ENCODE measurements at regions not wholly inside any gene's neighbourhood (a gene's known extent, or its start where the extent isn't known, plus 50 kb on each side); places are given as distances from the start of the nearest gene placed in this dataset.
A peak's percentile ranks its signal among the peaks of the same experiment; 100 is the strongest.

DNA sequence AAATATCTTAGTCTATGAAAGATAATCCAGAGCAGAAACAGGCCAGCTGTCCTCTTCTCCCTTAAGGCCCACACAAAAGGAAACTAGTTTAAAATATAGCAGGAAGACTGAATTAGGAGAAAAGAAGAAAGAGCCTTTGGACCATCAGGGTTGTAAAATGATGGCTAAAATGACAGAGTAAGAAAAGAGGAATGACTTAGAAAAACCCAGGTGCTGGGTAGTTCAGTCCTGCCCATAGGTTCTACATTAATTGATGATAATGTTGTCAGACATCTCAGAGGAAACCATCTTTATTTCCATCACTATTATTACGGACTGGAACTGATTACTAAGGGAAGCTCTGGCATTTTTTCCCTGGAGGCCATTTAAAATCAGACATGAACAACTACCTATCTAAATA, 142.8 kb upstream of the STT3B start:
- H3K4me3 ChIP-seq (ENCODE audit: low read depth, low read length) = no peak overlapping the region
- no peak for TF ChIP-seq CTCF (IDR thresholded peaks at IDR 0.05; ENCODE audit: insufficient read depth, low read length, severe bottlenecking)
- FAIRE-seq = no peak

GRCh38 chr3:31390466-31390865, 142.3 kb upstream of the STT3B start:
- DNase-seq (ENCODE audit: low read depth) = no peak
- no peaks in the 10 kb centered on the region for H3K27me3 ChIP-seq (ENCODE audit: control insufficient read depth, insufficient read depth, low read length)
- H3K36me3 ChIP-seq (ENCODE audit: control insufficient read depth, insufficient read depth, low read length) = no peaks in the 10 kb centered on the region
- no peak for TF ChIP-seq CTCF (IDR thresholded peaks at IDR 0.05; ENCODE audit: insufficient read depth, low read length, severe bottlenecking)
- H3K4me3 ChIP-seq (ENCODE audit: low read depth, low read length) = no peak overlapping the region
- no peak for FAIRE-seq

More for the DNA sequence above, 142.8 kb upstream of the STT3B start:
- no peak for DNase-seq (ENCODE audit: low read depth)
- H3K36me3 ChIP-seq (ENCODE audit: control insufficient read depth, insufficient read depth, low read length) = no peaks in the 10 kb centered on the region
- no peaks in the 10 kb centered on the region for H3K27me3 ChIP-seq (ENCODE audit: control insufficient read depth, insufficient read depth, low read length)

DNA sequence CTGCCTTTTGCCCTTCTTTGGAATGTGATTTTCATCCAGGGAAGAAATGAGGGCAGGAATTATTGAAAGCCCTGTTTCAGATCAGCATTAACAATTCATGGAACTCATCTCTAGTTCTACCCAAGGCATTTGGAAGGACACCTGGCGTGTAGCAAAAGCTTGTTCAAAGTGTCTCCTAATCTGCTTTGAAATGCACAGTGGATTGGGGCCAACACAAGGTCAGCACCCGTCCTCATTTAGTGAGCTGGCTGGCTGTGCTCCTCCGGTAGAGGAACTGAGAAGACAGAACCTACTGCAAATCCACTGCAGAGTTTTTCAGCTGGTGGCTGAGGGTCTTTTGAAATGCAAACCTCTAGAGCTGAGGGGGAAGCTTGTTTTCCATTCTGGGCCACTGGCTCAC, 141.6 kb upstream of the STT3B start:
- Histone ChIP-seq H3K36me3 (ENCODE audit: control insufficient read depth, insufficient read depth, low read length) (no peaks in the 10 kb centered on the region), H3K4me3 (ENCODE audit: low read depth, low read length) (no peak overlapping the region), H3K27me3 (ENCODE audit: control insufficient read depth, insufficient read depth, low read length) (no peaks in the 10 kb centered on the region)
- FAIRE-seq = peak; percentile 75
- TF ChIP-seq CTCF (IDR thresholded peaks at IDR 0.05; ENCODE audit: insufficient read depth, low read length, severe bottlenecking) = no peak
- no peak for DNase-seq (ENCODE audit: low read depth)

GRCh38 chr3:31392568-31392967, 140.2 kb upstream of the STT3B start:
- Histone ChIP-seq H3K4me3 (ENCODE audit: low read depth, low read length) (no peak overlapping the region), H3K27me3 (ENCODE audit: control insufficient read depth, insufficient read depth, low read length) (no peaks in the 10 kb centered on the region), H3K36me3 (ENCODE audit: control insufficient read depth, insufficient read depth, low read length) (no peaks in the 10 kb centered on the region)
- no peak for DNase-seq (ENCODE audit: low read depth)
- no peak for TF ChIP-seq CTCF (IDR thresholded peaks at IDR 0.05; ENCODE audit: insufficient read depth, low read length, severe bottlenecking)
- FAIRE-seq = no peak

DNA sequence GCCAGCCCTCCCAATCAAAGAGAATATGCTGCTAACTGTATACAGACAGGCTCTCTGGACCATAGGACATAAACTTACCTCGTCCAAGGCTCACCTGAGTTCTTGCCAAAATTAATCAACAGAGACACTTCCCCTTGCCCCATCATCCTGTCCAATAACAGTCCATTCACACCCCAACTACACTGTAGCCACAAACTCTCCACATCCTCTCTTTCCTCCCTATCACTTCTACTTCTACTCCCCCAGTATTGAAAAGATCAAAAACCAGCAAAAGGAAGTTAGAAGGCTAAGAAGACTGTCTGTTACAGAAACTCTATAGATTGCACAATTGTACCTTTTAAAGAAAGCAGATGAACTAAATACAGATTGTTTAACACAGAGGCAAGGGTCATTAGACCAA, 133.5 kb upstream of the STT3B start:
- Histone ChIP-seq H3K27me3 (ENCODE audit: control insufficient read depth, insufficient read depth, low read length) (peaks cover 1% of the 10 kb centered on the region), H3K4me3 (ENCODE audit: low read depth, low read length) (no peak overlapping the region), H3K36me3 (ENCODE audit: control insufficient read depth, insufficient read depth, low read length) (no peaks in the 10 kb centered on the region)
- DNase-seq (ENCODE audit: low read depth) (no peak), FAIRE-seq (no peak)
- TF ChIP-seq CTCF (IDR thresholded peaks at IDR 0.05; ENCODE audit: insufficient read depth, low read length, severe bottlenecking) = no peak

GRCh38 chr3:31402117-31402516, 130.6 kb upstream of the STT3B start:
- no peak for DNase-seq (ENCODE audit: low read depth)
- Histone ChIP-seq H3K36me3 (ENCODE audit: control insufficient read depth, insufficient read depth, low read length) (no peaks in the 10 kb centered on the region), H3K4me3 (ENCODE audit: low read depth, low read length) (no peak overlapping the region), H3K27me3 (ENCODE audit: control insufficient read depth, insufficient read depth, low read length) (peaks cover 3% of the 10 kb centered on the region)
- TF ChIP-seq CTCF (IDR thresholded peaks at IDR 0.05; ENCODE audit: insufficient read depth, low read length, severe bottlenecking) = no peak
- FAIRE-seq = no peak

Measured in bronchial epithelial cell (primary cell).